ENCODE measurements at regions not wholly inside any gene's neighbourhood (a gene's known extent, or its start where the extent isn't known, plus 50 kb on each side); places are given as distances from the start of the nearest gene placed in this dataset.
"Not testable (repeated sequence)": the region's sequence is repeated elsewhere in the genome, so short reads cannot be mapped to it uniquely, and the experiment has no call there.

DNA sequence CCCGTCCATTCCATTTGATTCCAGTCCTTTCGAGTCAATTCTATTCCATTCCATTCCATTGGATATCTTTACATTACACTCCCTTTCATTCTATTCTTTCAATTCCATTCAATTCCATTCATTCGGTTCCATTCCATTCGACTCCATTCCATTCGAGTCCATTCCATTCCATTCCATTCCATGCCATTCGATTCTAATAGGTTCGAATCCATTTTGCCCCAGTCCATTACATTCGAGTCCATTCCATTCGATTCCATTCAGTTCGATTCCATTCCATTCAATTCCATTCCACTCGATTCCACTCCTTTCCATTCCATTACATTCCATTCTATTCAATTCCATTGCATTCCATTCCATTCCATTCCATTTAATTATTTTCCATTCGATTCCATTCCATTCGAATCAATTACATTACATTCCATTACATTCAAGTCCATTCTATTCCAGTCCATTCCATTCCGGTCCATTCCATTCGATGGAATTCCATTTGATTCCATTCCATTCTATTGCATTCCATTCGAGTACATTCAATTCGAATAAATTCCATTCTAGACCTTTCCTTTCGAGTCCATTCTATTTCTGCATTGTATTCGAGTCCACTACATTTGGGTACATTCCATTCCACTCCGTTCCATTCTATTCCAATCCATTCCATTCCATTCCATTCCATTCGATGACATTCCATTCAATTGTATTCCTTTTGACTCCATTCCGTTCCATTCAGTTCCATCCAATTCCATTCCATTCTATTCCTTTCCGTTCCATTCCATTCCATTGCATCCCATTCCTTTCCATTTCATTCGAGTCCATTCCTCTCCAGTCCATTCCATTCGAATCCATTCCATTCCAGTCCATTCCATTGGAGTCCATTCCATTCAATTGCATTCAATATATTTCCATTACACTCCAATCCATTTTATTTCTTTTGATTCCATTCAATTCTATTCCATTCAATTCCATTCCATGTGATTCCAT is 2604.8 kb upstream of the TPTE start:
- Histone ChIP-seq H2AFZ (ENCODE audit: low read length) (no peak overlapping the region), H3K9ac (ENCODE audit: low read depth, low read length, poor library complexity) (no peak overlapping the region), H2BK12ac (ENCODE audit: low read length) (no peak overlapping the region), H3K18ac (ENCODE audit: low read length) (no peak overlapping the region), H3K14ac (ENCODE audit: low read length) (no peak overlapping the region), H3K27me3 (ENCODE audit: control insufficient read depth in 3 of 3, insufficient read depth in 3 of 3, low read depth in 1 of 3, low read length in 3 of 3) (no peaks in the 10 kb centered on the region), H3K27ac (replicated peaks; ENCODE audit: low read length) (no peak overlapping the region), H3K79me1 (ENCODE audit: low read depth, low read length) (no peaks in the 10 kb centered on the region), H2BK5ac (ENCODE audit: low read length) (no peak overlapping the region), H4K8ac (ENCODE audit: low read depth, low read length) (no peak overlapping the region), H3K4me3 (ENCODE audit: low read length in 2 of 2) (no peak overlapping the region), H2AK5ac (ENCODE audit: low read depth, low read length) (no peak overlapping the region), H3K36me3 (replicated peaks in 1 of 2; ENCODE audit: control insufficient read depth in 2 of 2, insufficient read depth in 2 of 2, low read length in 2 of 2) (no peaks in the 10 kb centered on the region), H2BK120ac (ENCODE audit: low read depth, low read length) (no peak overlapping the region), H2BK15ac (ENCODE audit: low read length) (no peak overlapping the region), H3K23ac (ENCODE audit: low read depth, low read length, poor library complexity) (no peak overlapping the region), H3K4ac (ENCODE audit: low read length) (no peak overlapping the region), H4K91ac (ENCODE audit: low read depth, low read length, poor library complexity) (no peak overlapping the region), H3K9me3 (replicated peaks in 1 of 2; ENCODE audit: control insufficient read depth in 2 of 2, insufficient read depth in 1 of 2, low read depth in 1 of 2, low read length in 2 of 2) (peaks cover 5 to 33% of the 10 kb centered on the region in 2 donors), H3K4me1 (ENCODE audit: control insufficient read depth in 2 of 2, insufficient read depth in 1 of 2, low read depth in 1 of 2, low read length in 2 of 2) (no peaks in the 10 kb centered on the region), H3K4me2 (ENCODE audit: insufficient read depth, low read length, poor library complexity, severe bottlenecking) (no peak overlapping the region)
- no peak for DNase-seq (ENCODE audit: low spot score)
- 100% methylated on average over 11 to 20 of the region's 25 CpGs for WGBS, 2 donors (ENCODE audit: extremely low coverage in 2 of 2, insufficient read length in 2 of 2, insufficient replicate concordance in 1 of 2)

DNA sequence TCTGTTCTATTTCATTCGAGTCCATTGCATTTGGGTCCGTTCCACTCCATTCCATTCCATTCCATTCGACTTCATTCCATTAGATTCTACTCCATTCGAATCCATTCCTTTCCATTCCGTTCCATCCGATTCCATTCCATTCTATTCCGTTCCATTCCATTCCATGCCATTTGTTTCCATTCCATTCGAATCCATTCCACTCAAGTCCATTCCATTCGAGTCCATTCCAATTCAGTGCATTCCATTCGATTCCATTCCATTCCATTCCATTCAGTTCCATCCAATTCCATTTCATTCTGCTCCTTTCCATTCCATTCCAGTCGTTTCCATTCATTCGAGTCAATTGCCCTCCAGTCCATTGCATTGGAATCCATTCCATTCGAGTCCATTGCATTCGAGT is 2603.7 kb upstream of the TPTE start:
- Histone ChIP-seq H3K36me3 (replicated peaks in 1 of 2; ENCODE audit: control insufficient read depth in 2 of 2, insufficient read depth in 2 of 2, low read length in 2 of 2) (no peaks in the 10 kb centered on the region), H3K4ac (ENCODE audit: low read length) (no peak overlapping the region), H2AFZ (ENCODE audit: low read length) (no peak overlapping the region), H2BK120ac (ENCODE audit: low read depth, low read length) (no peak overlapping the region), H4K8ac (ENCODE audit: low read depth, low read length) (no peak overlapping the region), H3K27ac (replicated peaks; ENCODE audit: low read length) (no peak overlapping the region), H2BK5ac (ENCODE audit: low read length) (no peak overlapping the region), H3K14ac (ENCODE audit: low read length) (no peak overlapping the region), H3K18ac (ENCODE audit: low read length) (no peak overlapping the region), H3K27me3 (ENCODE audit: control insufficient read depth in 3 of 3, insufficient read depth in 3 of 3, low read depth in 1 of 3, low read length in 3 of 3) (no peaks in the 10 kb centered on the region), H2BK12ac (ENCODE audit: low read length) (no peak overlapping the region), H4K91ac (ENCODE audit: low read depth, low read length, poor library complexity) (no peak overlapping the region), H3K4me1 (ENCODE audit: control insufficient read depth in 2 of 2, insufficient read depth in 1 of 2, low read depth in 1 of 2, low read length in 2 of 2) (no peaks in the 10 kb centered on the region), H2AK5ac (ENCODE audit: low read depth, low read length) (no peak overlapping the region), H3K79me1 (ENCODE audit: low read depth, low read length) (no peaks in the 10 kb centered on the region), H3K9me3 (replicated peaks in 1 of 2; ENCODE audit: control insufficient read depth in 2 of 2, insufficient read depth in 1 of 2, low read depth in 1 of 2, low read length in 2 of 2) (peaks cover 10 to 41% of the 10 kb centered on the region in 2 donors), H3K23ac (ENCODE audit: low read depth, low read length, poor library complexity) (no peak overlapping the region), H3K9ac (ENCODE audit: low read depth, low read length, poor library complexity) (no peak overlapping the region), H2BK15ac (ENCODE audit: low read length) (no peak overlapping the region), H3K4me2 (ENCODE audit: insufficient read depth, low read length, poor library complexity, severe bottlenecking) (no peak overlapping the region), H3K4me3 (ENCODE audit: low read length in 2 of 2) (no peak overlapping the region)
- 100% methylated on average over 6 of the region's 14 CpGs for WGBS, 2 donors (ENCODE audit: extremely low coverage in 2 of 2, insufficient read length in 2 of 2, insufficient replicate concordance in 1 of 2)
- DNase-seq (ENCODE audit: low spot score): no peak

DNA sequence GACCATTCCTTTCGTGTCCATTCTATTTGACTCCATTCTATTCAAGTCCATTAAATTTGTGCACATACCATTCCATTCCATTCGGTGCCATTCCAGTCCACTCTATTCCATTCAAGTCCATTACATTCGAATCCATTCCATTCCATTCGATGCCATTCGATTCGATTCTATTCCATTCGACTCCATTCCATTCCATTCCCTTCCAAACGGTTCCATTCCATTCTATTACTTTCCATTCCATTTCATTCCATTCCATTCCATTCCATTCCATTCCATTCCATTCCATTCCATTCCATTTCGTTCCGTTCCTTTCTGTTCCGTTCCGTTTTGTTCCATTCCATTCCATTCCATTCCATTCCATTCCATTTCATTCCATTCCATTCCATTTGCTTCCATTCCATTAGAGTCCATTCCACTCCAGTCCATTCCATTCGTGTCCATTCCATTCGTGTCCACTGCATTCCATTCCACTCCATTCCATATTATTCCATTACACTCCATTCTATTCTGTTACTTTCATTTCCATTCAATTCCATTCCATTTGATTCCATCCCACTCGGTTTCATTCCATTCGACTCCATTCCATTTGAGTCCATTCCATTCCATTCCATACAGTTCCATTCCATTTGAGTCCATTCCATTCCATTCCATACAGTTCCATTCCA is 2595.3 kb upstream of the TPTE start:
- H3K36me3 ChIP-seq (replicated peaks in 1 of 2; ENCODE audit: control insufficient read depth in 2 of 2, insufficient read depth in 2 of 2, low read length in 2 of 2); H2BK120ac ChIP-seq (ENCODE audit: low read depth, low read length); H3K27ac ChIP-seq (replicated peaks; ENCODE audit: low read length); H3K23ac ChIP-seq (ENCODE audit: low read depth, low read length, poor library complexity); H3K79me1 ChIP-seq (ENCODE audit: low read depth, low read length); H3K14ac ChIP-seq (ENCODE audit: low read length); H3K4ac ChIP-seq (ENCODE audit: low read length); H2AK5ac ChIP-seq (ENCODE audit: low read depth, low read length); H3K18ac ChIP-seq (ENCODE audit: low read length); H3K4me2 ChIP-seq (ENCODE audit: insufficient read depth, low read length, poor library complexity, severe bottlenecking); H3K4me3 ChIP-seq (ENCODE audit: low read length in 2 of 2); H4K91ac ChIP-seq (ENCODE audit: low read depth, low read length, poor library complexity); H2BK12ac ChIP-seq (ENCODE audit: low read length); H2BK15ac ChIP-seq (ENCODE audit: low read length); H4K8ac ChIP-seq (ENCODE audit: low read depth, low read length); H2AFZ ChIP-seq (ENCODE audit: low read length); H2BK5ac ChIP-seq (ENCODE audit: low read length); H3K9ac ChIP-seq (ENCODE audit: low read depth, low read length, poor library complexity); DNase-seq (ENCODE audit: low spot score); H3K4me1 ChIP-seq (ENCODE audit: control insufficient read depth in 2 of 2, insufficient read depth in 1 of 2, low read depth in 1 of 2, low read length in 2 of 2); H3K27me3 ChIP-seq (ENCODE audit: control insufficient read depth in 3 of 3, insufficient read depth in 3 of 3, low read depth in 1 of 3, low read length in 3 of 3): not testable (repeated sequence)
- 99 to 100% methylated on average over 11 of the region's 16 CpGs for WGBS, 2 donors (ENCODE audit: extremely low coverage in 2 of 2, insufficient read length in 2 of 2, insufficient replicate concordance in 1 of 2)
- H3K9me3 ChIP-seq (replicated peaks in 1 of 2; ENCODE audit: control insufficient read depth in 2 of 2, insufficient read depth in 1 of 2, low read depth in 1 of 2, low read length in 2 of 2): peaks cover 5 to 26% of the 10 kb centered on the region in 2 donors

DNA sequence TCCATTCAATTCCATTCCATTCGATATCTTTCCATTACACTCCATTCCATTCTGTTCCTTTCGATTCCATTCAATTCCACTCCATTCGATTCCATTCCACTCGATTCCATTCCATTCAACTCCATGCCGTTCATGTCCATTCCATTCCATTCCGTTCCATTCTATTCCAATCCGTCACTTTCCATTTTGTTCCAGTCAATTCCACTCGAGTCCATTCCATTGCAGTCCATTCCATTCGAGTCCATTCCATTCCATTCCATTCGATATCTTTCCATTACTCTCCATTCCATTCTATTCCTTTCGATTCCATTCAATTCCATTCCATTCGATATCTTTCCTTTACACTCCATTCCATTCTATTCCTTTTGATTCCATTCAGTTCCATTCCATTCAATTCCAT is 2592.9 kb upstream of the TPTE start:
- H3K4me2 ChIP-seq (ENCODE audit: insufficient read depth, low read length, poor library complexity, severe bottlenecking); H3K27ac ChIP-seq (replicated peaks; ENCODE audit: low read length); H3K4me3 ChIP-seq (ENCODE audit: low read length in 2 of 2); H3K36me3 ChIP-seq (replicated peaks in 1 of 2; ENCODE audit: control insufficient read depth in 2 of 2, insufficient read depth in 2 of 2, low read length in 2 of 2); H3K9ac ChIP-seq (ENCODE audit: low read depth, low read length, poor library complexity); H3K79me1 ChIP-seq (ENCODE audit: low read depth, low read length); H3K23ac ChIP-seq (ENCODE audit: low read depth, low read length, poor library complexity); H3K4ac ChIP-seq (ENCODE audit: low read length); H3K4me1 ChIP-seq (ENCODE audit: control insufficient read depth in 2 of 2, insufficient read depth in 1 of 2, low read depth in 1 of 2, low read length in 2 of 2); H2AFZ ChIP-seq (ENCODE audit: low read length); H2BK15ac ChIP-seq (ENCODE audit: low read length); H2BK5ac ChIP-seq (ENCODE audit: low read length); H3K27me3 ChIP-seq (ENCODE audit: control insufficient read depth in 3 of 3, insufficient read depth in 3 of 3, low read depth in 1 of 3, low read length in 3 of 3); H2BK12ac ChIP-seq (ENCODE audit: low read length); H4K8ac ChIP-seq (ENCODE audit: low read depth, low read length); H4K91ac ChIP-seq (ENCODE audit: low read depth, low read length, poor library complexity); H2BK120ac ChIP-seq (ENCODE audit: low read depth, low read length); H3K18ac ChIP-seq (ENCODE audit: low read length); H2AK5ac ChIP-seq (ENCODE audit: low read depth, low read length); DNase-seq (ENCODE audit: low spot score); H3K14ac ChIP-seq (ENCODE audit: low read length): not testable (repeated sequence)
- WGBS, 2 donors (ENCODE audit: extremely low coverage in 2 of 2, insufficient read length in 2 of 2, insufficient replicate concordance in 1 of 2): 98 to 99% methylated on average over 8 to 10 of the region's 12 CpGs
- H3K9me3 ChIP-seq (replicated peaks in 1 of 2; ENCODE audit: control insufficient read depth in 2 of 2, insufficient read depth in 1 of 2, low read depth in 1 of 2, low read length in 2 of 2): peaks cover 3 to 18% of the 10 kb centered on the region in 2 donors
